D721Med (cell line): ENCODE measurements at regions not wholly inside any gene's neighbourhood (a gene's known extent, or its start where the extent isn't known, plus 50 kb on each side); places are given as distances from the start of the nearest gene placed in this dataset.

Experiments
- DNase-seq: peaks from one replicate; pipeline ENCODE4 v3.0.0; 2011; ENCODE audit warnings: low spot score; ENCODE audit not compliant: insufficient read length
- FAIRE-seq: peaks from 2 replicates; lab custom pipeline; 2011; peaks lifted over from hg19 to GRCh38; lab: Jason Lieb, UNC
- CTCF ChIP-seq: IDR thresholded peaks from 2 replicates; pipeline ENCODE4 v1.5.1; 2012; ENCODE audit warnings: mild to moderate bottlenecking, control low read depth; ENCODE audit not compliant: insufficient read depth; ENCODE audit errors: missing control alignments

GRCh38 chr12:58186401-58186800, 245.0 kb downstream of the ATP23 start:
- DNase-seq (no peak), FAIRE-seq (no peak)
- no peak for TF ChIP-seq CTCF

- no peak for FAIRE-seq
- no peak for DNase-seq
- no peak for TF ChIP-seq CTCF
Observed at GRCh38 chr12:58186914-58187313, 245.5 kb downstream of the ATP23 start.

GRCh38 chr12:58189030-58189429, 247.7 kb downstream of the ATP23 start:
- FAIRE-seq: no peak
- TF ChIP-seq CTCF: no peak
- DNase-seq: no peak

- no peak for FAIRE-seq
- no peak for DNase-seq
- no peak for TF ChIP-seq CTCF
Observed at GRCh38 chr12:58189893-58190292, 248.5 kb downstream of the ATP23 start.

- no peak for TF ChIP-seq CTCF
- no peak for FAIRE-seq
- no peak for DNase-seq
Observed at GRCh38 chr12:58190618-58191017, 249.3 kb downstream of the ATP23 start.

GRCh38 chr12:58196971-58197370, 255.6 kb downstream of the ATP23 start:
- FAIRE-seq (no peak), DNase-seq (no peak)
- TF ChIP-seq CTCF: no peak

GRCh38 chr12:58202933-58203718, 261.8 kb downstream of the ATP23 start:
- DNase-seq (no peak), FAIRE-seq (no peak)

More at GRCh38 chr12:58202933-58203718, 261.8 kb downstream of the ATP23 start:
- no peak for TF ChIP-seq CTCF
